ENCODE measurements at regions not wholly inside any gene's neighbourhood (a gene's known extent, or its start where the extent isn't known, plus 50 kb on each side); places are given as distances from the start of the nearest gene placed in this dataset.

DNA sequence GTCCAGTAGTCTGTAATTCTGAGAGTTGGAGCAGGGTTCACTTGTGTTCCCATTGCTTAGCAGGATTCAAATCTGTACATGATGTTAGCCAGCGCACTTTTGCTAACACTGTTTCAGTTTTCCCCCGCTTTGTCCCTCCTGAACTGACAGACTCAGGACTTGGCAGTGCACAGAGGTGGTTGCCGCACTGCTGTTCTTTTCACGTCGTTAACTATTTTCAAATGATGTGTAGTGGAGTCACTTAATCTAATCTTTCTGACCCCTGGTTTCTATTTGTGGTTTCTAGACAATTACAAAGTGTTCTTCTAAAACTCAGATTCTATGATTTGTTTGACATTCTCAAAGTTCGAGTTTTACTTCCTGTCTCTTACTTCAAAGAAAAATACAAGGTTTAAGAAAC lies 234.5 kb downstream of the RBM43 start:
- TF ChIP-seq EZH2 (IDR thresholded peaks at IDR 0.05; ENCODE audit: insufficient read depth, poor library complexity, severe bottlenecking): no peak
- TF ChIP-seq EZH2phosphoT487 (IDR thresholded peaks at IDR 0.05; ENCODE audit: insufficient read depth, low read depth): no peak
